GM18526 (cell line): ENCODE measurements at regions not wholly inside any gene's neighbourhood (a gene's known extent, or its start where the extent isn't known, plus 50 kb on each side); places are given as distances from the start of the nearest gene placed in this dataset.

Experiments used
- POLR2A ChIP-seq: IDR thresholded peaks from 3 replicates; pipeline ENCODE4 v1.6.1; 2011; ENCODE audit not compliant: insufficient read length; ENCODE audit errors: extremely low read depth

DNA sequence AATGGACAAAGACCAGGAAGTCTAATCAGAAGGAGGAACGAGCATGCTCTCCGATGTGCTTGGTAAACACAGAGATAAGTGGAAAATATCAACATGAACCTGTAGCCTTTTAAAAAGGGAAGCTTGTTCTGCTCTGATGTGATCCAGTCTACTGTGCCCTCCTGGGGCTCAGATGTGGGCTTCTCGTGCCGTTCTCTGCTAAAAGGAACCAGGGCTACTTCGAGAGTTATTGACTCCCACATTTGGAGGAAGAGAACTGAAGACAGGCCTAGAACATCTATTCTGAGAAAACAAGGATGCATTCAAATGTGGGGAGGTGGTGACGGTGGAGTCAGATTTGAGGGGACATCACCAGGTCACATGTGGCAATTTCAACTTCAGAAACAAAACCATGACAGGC, 325.4 kb downstream of the GLRX3 start:
- TF ChIP-seq POLR2A = no peak

DNA sequence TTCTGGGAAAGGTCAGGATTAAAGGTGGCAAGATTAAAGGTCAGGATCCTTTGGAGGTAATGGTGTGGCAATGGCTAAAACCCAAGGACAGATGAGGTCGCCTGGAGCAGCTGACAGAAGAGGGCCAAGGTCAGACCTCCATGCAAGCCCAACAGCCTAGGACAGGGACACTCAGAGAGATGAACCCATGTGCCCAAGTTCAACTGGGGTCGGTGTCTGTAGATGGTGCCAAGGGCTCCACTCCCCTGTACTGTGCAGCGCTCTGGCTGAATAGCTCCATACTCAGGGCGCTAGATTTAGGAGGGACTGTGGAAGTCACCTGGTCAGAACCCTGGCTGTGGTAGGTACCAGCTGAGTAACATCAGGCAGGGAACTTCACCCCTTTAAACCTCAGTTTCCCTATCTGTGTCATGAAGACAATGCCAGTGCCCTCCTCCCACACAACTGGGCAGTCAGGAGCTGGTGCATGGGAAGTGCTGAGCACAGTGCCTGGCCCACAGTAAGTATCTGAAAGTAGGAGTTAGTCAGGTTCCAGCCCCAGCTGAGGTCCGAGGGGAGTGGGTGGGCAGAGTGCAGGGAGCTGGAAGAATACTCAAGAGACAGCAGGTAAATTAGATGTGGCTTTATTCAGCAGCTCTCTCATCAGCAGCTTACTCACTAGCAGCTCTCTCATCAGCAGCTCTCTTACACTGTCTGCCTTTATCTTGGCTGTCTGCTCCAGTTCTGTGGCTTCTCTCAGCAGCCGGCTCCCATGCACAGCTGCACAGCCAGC, 327.1 kb downstream of the GLRX3 start:
- no peak for TF ChIP-seq POLR2A

DNA sequence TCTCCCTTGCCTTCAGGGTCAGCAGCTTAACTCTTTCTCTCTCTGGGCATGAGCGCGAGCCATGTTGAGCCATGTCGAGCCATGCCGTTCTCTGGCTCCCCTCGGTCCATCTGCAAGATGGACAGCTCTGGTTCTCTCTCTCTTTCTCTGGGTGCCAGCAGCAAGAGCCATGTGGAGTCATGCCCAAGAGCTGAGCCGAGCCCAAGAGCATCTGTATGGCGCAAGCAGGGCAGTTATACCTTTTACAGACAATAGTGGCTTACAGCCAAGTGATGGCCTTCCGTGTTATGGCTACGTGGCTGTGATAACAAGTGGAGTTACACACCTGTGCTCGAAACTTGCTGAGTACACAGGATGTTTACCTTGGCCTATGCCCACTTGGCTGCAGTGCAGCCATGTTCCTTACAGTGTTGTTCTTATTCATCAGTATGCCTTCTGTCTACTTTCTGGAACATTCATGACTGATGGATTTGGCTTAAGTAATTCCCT, 327.7 kb downstream of the GLRX3 start:
- TF ChIP-seq POLR2A = no peak

DNA sequence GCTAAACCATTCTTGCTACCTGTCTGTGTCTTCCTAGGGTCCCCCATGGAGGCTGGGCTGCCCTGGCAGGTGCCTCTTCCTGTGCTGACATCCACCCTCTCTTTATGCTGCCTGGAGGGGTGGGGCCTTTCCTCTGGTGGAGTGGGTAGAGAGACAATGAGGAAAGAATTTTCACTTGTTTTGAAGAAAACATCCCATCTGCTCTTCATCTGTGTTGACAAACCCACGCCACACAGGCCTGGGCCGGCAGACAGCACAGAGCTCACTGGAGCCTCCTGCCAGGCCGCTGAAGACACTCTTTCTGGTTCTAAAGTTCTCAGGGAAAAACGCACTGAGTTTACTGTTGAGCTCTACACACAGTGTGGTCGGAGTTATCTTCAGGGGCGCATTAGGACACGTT, 328.2 kb downstream of the GLRX3 start:
- no peak for TF ChIP-seq POLR2A

DNA sequence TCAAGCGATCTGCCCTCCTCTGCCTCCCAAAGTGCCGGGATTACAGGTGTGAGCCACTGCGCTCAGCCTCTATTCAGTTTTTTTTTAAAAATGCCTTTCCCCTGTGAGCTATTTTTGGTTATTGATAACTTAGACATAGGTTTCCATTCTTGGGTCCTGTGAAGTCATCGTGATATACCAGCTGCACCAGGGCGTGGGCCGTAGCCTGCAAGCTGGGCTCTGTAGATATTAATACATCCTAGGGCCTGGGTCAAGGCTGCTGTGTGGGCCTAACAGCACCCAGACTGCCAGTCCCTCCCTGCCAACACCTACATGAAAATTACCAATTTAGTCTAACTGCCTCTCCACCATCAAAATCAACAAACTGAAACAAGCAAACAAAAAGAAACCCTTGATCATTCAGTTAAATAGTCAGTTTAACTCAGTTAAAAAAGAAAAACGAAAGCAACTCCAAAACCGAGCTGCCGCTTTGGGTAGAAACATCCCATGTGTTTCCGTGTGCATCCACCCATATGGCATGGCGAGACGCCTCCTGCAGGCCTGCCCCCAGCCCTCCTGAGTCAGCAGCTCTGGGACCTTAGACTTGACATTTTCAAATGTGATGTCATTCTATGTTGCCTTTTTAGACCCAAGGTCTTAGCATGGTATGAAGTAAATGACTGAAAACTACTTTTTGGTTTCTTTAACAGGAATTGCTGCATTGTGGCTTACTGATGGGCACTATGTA, 330.2 kb downstream of the GLRX3 start:
- TF ChIP-seq POLR2A = no peak

DNA sequence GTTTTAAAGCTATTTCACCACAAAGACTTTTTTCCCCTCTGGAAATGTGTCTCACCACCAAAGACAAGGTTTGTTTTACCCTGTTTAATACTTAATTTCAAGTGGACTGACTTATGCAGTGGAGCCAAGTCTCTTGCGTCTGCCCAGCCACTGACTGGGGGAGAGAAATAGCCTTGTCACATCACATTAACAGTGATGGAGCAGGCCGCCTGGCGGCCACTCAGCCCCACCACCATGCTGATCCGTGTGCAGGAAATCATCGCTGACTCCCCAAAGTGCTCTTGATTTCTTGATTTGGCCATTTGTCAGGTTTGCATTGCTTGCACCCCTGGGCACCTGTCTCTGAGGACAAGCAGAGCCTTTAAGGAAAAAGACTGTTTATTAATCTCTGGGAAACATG, 334.1 kb downstream of the GLRX3 start:
- no peak for TF ChIP-seq POLR2A

DNA sequence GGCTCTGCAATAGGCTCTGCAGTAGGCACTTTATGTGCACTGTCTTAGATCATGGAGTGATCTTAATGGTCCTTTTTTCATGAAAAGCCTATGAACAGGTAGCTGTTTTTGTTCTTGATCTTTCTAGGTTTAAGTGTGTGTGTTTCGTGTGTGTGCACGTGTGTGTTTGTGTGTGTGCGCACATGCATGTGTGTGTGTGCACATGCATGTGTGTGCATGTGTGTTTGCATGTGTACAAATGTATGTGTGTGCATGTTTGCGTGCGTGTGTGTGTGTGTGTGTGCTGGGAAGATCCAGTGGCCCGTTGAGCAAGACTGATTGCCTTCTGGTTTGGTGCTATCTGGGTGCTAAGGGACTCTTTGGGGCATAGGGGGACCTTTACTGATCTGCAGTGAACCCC, 334.8 kb downstream of the GLRX3 start:
- no peak for TF ChIP-seq POLR2A

DNA sequence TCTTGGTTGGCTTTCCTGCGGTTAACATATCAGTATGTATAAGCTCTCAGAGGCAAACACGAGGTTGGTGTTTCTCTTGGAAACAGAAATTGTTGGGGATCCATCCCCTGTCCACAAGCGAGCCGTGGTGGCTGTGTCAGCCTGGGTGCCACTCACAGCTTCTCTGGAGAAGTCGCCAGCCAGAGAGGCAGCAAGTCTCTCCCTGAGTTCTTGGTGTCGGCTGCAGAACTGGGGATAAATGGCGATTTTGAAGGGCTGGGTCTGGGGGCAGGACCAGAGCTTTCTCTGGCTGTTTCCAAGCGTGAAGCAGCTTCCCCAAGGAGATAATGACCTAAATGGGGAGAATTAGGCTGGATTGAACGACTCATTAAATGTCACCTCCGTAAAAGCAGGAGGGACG, 335.3 kb downstream of the GLRX3 start:
- TF ChIP-seq POLR2A = no peak

DNA sequence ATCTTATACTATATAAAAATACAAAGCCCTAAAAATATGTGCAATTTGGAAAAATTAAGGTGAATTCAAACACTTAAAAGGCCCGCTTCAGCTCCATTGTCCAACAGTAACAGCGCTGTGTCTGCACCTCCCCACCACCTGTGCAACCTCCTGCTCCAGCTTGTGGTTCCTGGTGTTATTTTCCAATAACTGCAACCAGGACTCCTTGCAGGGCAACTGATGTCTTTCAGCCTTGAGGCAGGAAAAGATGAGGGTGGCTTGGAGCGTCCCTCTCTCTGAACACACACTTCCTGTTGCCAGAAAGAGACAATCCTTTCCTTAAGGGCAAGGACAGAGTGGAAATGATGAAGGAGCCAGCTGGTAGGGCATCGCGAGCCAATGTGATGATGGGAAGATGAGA, 336.0 kb downstream of the GLRX3 start:
- TF ChIP-seq POLR2A = no peak

DNA sequence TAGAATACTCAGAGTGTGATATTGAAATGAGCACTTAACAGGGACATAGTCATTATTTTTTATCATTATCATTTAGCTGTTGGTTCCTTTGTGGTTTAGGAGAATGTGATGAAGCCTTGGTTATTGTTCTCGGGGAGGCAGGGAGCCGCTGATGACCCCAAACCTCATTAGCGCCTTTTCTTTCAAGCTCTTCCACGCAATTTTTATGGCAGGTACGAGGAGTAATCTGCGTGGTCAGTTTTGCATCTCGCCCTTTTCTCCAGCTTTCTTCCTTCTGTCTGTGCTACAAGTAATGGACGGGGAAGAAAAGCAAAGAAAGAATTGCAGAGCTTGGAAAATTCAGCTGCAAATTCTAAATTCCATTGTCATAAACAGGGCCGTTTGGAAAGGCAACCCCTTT, 338.4 kb downstream of the GLRX3 start:
- no peak for TF ChIP-seq POLR2A

DNA sequence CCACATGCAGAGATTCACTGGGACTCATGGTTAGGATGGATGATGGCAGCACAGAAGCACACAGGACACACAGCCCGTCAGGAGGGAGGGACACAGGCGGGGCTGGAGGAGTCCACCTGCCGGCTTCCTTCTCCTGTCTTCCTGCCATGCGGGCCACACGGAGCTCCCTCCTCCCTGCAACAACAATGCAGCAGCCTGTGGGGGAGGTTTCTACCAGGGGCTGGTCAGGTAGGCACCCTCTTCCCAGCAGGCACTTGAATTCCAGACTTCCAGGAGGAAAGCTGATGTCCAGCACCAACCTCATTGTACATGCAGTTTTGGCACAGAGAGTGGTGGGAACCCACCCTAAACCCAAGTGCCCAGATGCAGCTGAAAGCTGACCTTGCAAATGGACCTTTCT, 341.2 kb downstream of the GLRX3 start:
- no peak for TF ChIP-seq POLR2A

DNA sequence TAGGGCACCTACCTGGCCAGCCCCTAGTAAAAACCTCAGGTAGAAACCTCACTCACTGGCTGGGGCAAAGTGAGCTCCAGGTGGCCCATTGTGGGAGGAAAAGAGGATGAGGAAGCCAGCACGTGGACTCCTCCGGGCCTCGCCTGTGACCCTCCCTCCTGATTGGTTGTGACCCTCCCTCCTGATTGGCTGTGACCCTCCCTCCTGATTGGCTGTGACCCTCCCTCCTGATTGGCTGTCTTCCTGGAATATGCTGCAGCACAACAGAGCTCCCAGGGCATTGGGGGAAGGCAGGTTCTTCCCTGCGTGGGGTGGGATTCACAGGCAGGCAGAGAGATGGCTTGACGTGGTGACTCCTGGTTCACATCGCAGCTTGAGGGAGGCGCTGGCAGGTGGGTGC, 343.0 kb downstream of the GLRX3 start:
- no peak for TF ChIP-seq POLR2A

DNA sequence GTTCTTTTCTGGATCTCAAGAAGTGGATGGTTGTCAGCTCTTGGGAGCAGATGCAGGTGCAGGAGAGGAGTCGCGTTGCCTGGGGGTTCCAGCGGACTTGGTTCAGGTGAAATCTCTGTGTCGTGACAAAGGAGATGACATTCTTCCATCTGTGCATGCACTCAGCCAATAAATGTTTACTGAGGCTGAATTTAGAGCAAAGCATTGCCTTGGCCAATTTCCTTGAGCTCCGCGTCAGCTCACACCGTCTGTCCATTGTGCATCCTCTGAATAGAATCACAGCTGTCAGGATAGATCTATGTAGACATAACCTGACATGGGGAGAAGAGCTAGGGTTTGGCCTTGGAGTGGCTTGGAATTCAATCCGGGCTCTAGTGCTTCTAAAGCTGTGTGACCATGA, 343.7 kb downstream of the GLRX3 start:
- no peak for TF ChIP-seq POLR2A

DNA sequence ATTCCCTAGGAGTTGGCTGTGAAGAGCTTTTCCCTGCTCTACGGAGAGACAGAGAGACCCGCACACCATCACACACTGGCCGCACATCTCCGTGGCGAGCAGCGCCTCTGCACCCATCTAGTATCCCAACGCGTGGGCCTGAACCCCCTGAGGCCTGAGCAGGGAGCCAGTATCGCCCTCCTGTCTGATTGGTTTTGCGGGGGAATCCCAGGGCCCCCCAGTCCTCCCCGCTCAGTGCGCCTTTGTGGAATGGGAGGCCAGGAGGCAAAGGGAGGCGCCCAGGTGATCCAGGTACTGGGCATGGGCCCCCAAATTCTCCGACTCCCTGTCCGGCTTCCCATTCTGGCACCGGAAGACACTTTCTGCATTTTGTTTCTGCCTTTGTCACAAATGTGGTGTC, 344.3 kb downstream of the GLRX3 start:
- no peak for TF ChIP-seq POLR2A

DNA sequence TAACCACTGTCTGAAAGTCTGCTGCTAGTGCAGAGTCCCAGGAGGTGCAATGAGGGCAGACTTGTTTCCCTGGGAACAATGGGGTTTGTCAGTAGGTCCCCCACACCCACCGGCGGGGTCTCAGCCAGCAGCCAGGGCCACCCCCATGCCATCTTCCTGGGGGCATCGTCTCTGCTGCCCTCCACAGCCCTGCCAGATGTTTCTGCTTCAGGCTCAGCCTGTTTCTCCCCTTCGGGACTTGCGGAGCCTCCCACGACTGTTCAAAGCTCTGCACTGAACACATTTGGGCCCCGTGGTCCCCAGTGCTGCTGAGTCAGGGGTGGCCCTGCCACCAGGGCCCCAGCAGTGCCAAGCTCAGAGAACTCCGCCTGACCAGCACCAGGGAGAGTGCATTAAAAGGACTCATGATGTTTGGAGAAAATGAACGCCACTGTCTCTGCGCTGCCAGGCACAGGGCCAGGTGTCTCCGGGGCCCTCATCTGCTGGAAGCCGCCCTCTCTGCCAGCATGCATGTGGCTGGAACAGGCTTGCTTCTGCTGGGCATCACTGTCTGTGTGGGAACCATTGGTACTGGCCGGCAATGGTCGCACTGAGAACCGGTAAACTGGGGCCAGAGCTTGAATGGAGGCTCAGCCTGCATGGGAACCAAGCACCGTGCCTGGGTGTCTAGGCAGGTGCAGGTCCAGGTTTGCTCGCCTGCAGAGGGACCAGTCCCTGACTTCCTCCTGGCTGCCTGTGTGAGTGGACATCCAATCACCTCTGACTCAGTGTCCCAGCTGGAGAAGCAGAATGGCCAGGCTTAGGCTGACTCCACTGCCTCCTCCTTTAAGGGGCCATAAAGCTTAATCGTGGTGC, 345.1 kb downstream of the GLRX3 start:
- TF ChIP-seq POLR2A = no peak

DNA sequence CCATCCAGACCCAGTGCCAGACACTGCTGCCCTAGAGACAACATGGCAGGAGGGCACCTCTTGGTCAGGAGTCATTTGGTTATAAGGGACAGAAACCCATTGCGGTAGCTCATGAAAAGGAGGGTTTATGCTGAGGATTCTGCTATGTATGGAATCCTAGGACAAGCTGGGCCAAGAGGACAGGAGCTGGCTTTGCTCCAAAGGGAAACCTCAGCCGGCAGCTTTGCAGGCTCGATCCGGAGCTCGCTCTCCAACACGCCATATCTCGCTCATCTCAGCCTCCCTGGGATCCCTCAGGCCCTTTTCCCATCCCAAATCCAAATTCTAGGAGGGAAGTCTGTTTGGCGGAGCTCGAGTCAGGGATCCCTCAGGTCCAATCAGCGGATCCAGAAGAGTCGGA, 345.7 kb downstream of the GLRX3 start:
- no peak for TF ChIP-seq POLR2A
